Stomach (tissue), 8 donors: ENCODE measurements at regions not wholly inside any gene's neighbourhood (a gene's known extent, or its start where the extent isn't known, plus 50 kb on each side); places are given as distances from the start of the nearest gene placed in this dataset.

Experiments
- DNase-seq, 2 donors: peaks; one replicate each; pipeline versions ENCODE4 v3.0.0 to v3.0.0-alpha.2; 2013 to 2019
- H3K27ac ChIP-seq, 5 donors: fragments of 200-600 bp in 4 of 5; sonication (generic) in 4 of 5; one replicate each; pipeline ENCODE4 v1.5.1; 2013 to 2019; ENCODE audit warnings: mild to moderate bottlenecking in 1 of 5, moderate library complexity in 1 of 5
- H3K27me3 ChIP-seq, 3 donors: fragments of 200-600 bp; sonication (generic); one replicate each; pipeline ENCODE4 v1.5.1; 2017 to 2019; ENCODE audit warnings: mixed run types in 1 of 3
- H3K36me3 ChIP-seq, 4 donors: fragments of 200-600 bp; sonication (generic); 1 replicate in 3 of 4; 2 replicates in 1 of 4; pipeline ENCODE4 v1.5.1; 2016 to 2019
- H3K4me1 ChIP-seq, 4 donors: fragments of 200-600 bp; sonication (generic); one replicate each; pipeline ENCODE4 v1.5.1; 2016 to 2019
- H3K4me3 ChIP-seq, 4 donors: fragments of 200-600 bp; sonication (generic) in 3 of 4; one replicate each; pipeline ENCODE4 v1.5.1; 2016 to 2019; ENCODE audit warnings: mild to moderate bottlenecking in 1 of 4
- H3K9me3 ChIP-seq, 4 donors: fragments of 200-600 bp; sonication (generic); one replicate each; pipeline ENCODE4 v1.5.1; 2016 to 2019
- CTCF ChIP-seq, 7 experiments: fragments of 450-650 bp in 4 of 7; fragments of 200-600 bp in 3 of 7; sonication (generic) in 3 of 7; IDR thresholded peaks; one replicate each; pipeline ENCODE4 v1.5.1; 2016 to 2019; ENCODE audit warnings: antibody characterized with exemption in 7 of 7, control low read depth in 2 of 7, mild to moderate bottlenecking in 1 of 7
- EP300 ChIP-seq: sonication (generic); formaldehyde crosslinking; IDR thresholded peaks from one replicate; pipeline ENCODE4 v1.6.1; 2017; ENCODE audit warnings: antibody characterized with exemption
- POLR2A ChIP-seq, 4 donors: fragments of 450-650 bp; IDR thresholded peaks; one replicate each; pipeline ENCODE4 v1.6.1; 2016; ENCODE audit warnings: antibody characterized with exemption in 4 of 4, control low read depth in 2 of 4, mild to moderate bottlenecking in 1 of 4, moderate library complexity in 1 of 4
- POLR2AphosphoS5 ChIP-seq, 3 donors: sonication (generic); formaldehyde crosslinking; IDR thresholded peaks; one replicate each; pipeline ENCODE4 v1.6.1; 2016; ENCODE audit warnings: antibody characterized with exemption in 3 of 3
- WGBS, 5 donors: extraction: QIAGEN DNeasy Blood & Tissue Kit in 3 of 5; methylation state at CpG; one replicate each; pipeline versions ENCODE4 v1.1.5 to v1.1.7; 2013 to 2018; 5-methylcytosine and 5-hydroxymethylcytosine counted together
- intact Hi-C: fragments of 100-400 bp; cut with DNase I; formaldehyde crosslinking; loops from one replicate; pipeline ENCODE4 v1.15.1; 2023; ENCODE audit warnings: low total_unique reads
- donor health status: healthy with polysubstance abuse.
- donor health status: Bipolar disorder and iron deficiency.
- donor health status: healthy.

- intact Hi-C loops: no loop called here
- WGBS, 5 donors: 45 to 61% (median 52%) methylated on average over 2 of the region's 2 CpGs
- H3K9me3 ChIP-seq: peaks cover 0 to 33% (median 12%) of the 10 kb centered on the region in 4 donors
- no peaks in the 10 kb centered on the region for H3K36me3 ChIP-seq
- no peak overlapping the region for H3K4me3 ChIP-seq
- no peaks in the 10 kb centered on the region for H3K27me3 ChIP-seq
- no peak for TF ChIP-seq POLR2AphosphoS5 (IDR thresholded peaks at IDR 0.05)
- no peak for TF ChIP-seq POLR2A (IDR thresholded peaks at IDR 0.05)
- TF ChIP-seq EP300: no peak
- no peak for TF ChIP-seq CTCF (IDR thresholded peaks at IDR 0.05)
- H3K27ac ChIP-seq: no peak overlapping the region
- peak in 1 of 2 donors; percentile 12 for DNase-seq
- H3K4me1 ChIP-seq: no peaks in the 10 kb centered on the region
Measured at GRCh38 chrX:22481436-22481835, 208.7 kb downstream of the CBLL2 start.

- WGBS, 5 donors: 44 to 70% (median 63%) methylated on average over 6 of the region's 6 CpGs
- H3K27me3 ChIP-seq: no peaks in the 10 kb centered on the region
- peaks cover 0 to 2% (median 0%) of the 10 kb centered on the region in 4 donors for H3K9me3 ChIP-seq
- TF ChIP-seq POLR2AphosphoS5 (IDR thresholded peaks at IDR 0.05): no peak
- TF ChIP-seq CTCF (IDR thresholded peaks at IDR 0.05): no peak
- no peak for TF ChIP-seq POLR2A (IDR thresholded peaks at IDR 0.05)
- no peak for TF ChIP-seq EP300
- no peaks in the 10 kb centered on the region for H3K4me1 ChIP-seq
- no peak overlapping the region for H3K27ac ChIP-seq
- intact Hi-C loops: no loop called here
- H3K4me3 ChIP-seq: no peak overlapping the region
- DNase-seq: no peak
- no peaks in the 10 kb centered on the region for H3K36me3 ChIP-seq
Measured at GRCh38 chrX:22486296-22486695, 213.6 kb downstream of the CBLL2 start.

- WGBS, 5 donors: 36 to 64% (median 52%) methylated on average over 5 of the region's 5 CpGs
- Histone ChIP-seq H3K9me3 (peaks cover 0 to 4% (median 0%) of the 10 kb centered on the region in 4 donors), H3K4me3 (no peak overlapping the region), H3K36me3 (no peaks in the 10 kb centered on the region), H3K27me3 (no peaks in the 10 kb centered on the region), H3K27ac (no peak overlapping the region), H3K4me1 (no peaks in the 10 kb centered on the region)
- intact Hi-C loops: no loop called here
- DNase-seq: peak in 1 of 2 donors; percentile 7
- TF ChIP-seq POLR2A (IDR thresholded peaks at IDR 0.05): no peak
- no peak for TF ChIP-seq POLR2AphosphoS5 (IDR thresholded peaks at IDR 0.05)
Measured at GRCh38 chrX:22516893-22517292, 244.2 kb downstream of the CBLL2 start.

GRCh38 chrX:22520128-22520828, 247.6 kb downstream of the CBLL2 start:
- Histone ChIP-seq H3K9me3 (peaks cover 0 to 8% (median 2%) of the 10 kb centered on the region in 4 donors), H3K4me1 (no peaks in the 10 kb centered on the region), H3K27ac (no peak overlapping the region), H3K36me3 (no peaks in the 10 kb centered on the region), H3K4me3 (no peak overlapping the region), H3K27me3 (no peaks in the 10 kb centered on the region)
- DNase-seq: no peak
- TF ChIP-seq EP300 (no peak), POLR2A (IDR thresholded peaks at IDR 0.05) (no peak), CTCF (IDR thresholded peaks at IDR 0.05) (no peak), POLR2AphosphoS5 (IDR thresholded peaks at IDR 0.05) (no peak)
- intact Hi-C loops: no loop called here
- 53 to 74% (median 73%) methylated on average over 5 of the region's 5 CpGs for WGBS, 5 donors

- peaks cover 0 to 8% (median under 1%) of the 10 kb centered on the region in 4 donors for H3K9me3 ChIP-seq
- no peaks in the 10 kb centered on the region for H3K4me1 ChIP-seq
- no peaks in the 10 kb centered on the region for H3K36me3 ChIP-seq
- no peaks in the 10 kb centered on the region for H3K27me3 ChIP-seq
- H3K27ac ChIP-seq: no peak overlapping the region
- WGBS, 5 donors: 70 to 84% (median 73%) methylated on average over 3 of the region's 3 CpGs
- no peak for DNase-seq
- intact Hi-C loops: no loop called here
- no peak for TF ChIP-seq CTCF (IDR thresholded peaks at IDR 0.05)
- no peak for TF ChIP-seq EP300
- no peak for TF ChIP-seq POLR2AphosphoS5 (IDR thresholded peaks at IDR 0.05)
- no peak for TF ChIP-seq POLR2A (IDR thresholded peaks at IDR 0.05)
- no peak overlapping the region for H3K4me3 ChIP-seq
Measured at GRCh38 chrX:22526339-22526738, 253.6 kb downstream of the CBLL2 start.
